ENCODE measurements at regions not wholly inside any gene's neighbourhood (a gene's known extent, or its start where the extent isn't known, plus 50 kb on each side); places are given as distances from the start of the nearest gene placed in this dataset.

DNA sequence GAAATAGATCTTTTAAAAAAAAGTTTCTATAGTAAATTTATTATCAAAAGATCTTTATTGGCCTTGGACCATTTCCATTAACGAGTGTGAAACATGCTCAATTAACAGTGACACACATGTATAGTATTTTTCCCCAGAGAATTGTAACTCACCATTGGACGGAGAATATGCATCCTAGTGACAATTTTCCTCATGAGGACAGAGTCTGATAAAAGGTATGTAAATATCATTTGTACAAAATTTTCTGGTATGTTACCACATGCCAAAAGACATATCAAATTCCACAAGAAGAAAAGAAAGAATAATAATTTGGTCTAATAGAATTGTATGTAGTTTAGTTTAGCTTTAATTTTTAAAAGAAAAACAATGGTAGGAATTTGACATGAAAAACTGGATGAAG is 1096.0 kb upstream of the FLRT2 start:
- Histone ChIP-seq H3K4me3 (replicated peaks in 1 of 3; ENCODE audit: insufficient read depth in 1 of 3, low read depth in 1 of 3, low read length in 3 of 3) (no peak overlapping the region), H3K9me3 (replicated peaks; ENCODE audit: control insufficient read depth, insufficient read depth, low read length) (no peaks in the 10 kb centered on the region), H3K27ac (ENCODE audit: insufficient read depth, low read depth, low read length) (no peak overlapping the region), H3K9ac (replicated peaks; ENCODE audit: extremely low read depth, insufficient read depth, low read length) (no peak overlapping the region), H3K9me1 (replicated peaks; ENCODE audit: control insufficient read depth, extremely low read depth, insufficient read depth, low read length) (no peaks in the 10 kb centered on the region), H3K27me3 (ENCODE audit: control insufficient read depth in 2 of 2, insufficient read depth in 2 of 2, low read length in 2 of 2) (no peaks in the 10 kb centered on the region), H4K20me1 (replicated peaks; ENCODE audit: control insufficient read depth, extremely low read depth, insufficient read depth, low read length) (no peaks in the 10 kb centered on the region), H3K4me2 (ENCODE audit: insufficient read depth, low read length) (no peak overlapping the region), H2AFZ (ENCODE audit: low read depth, low read length) (no peak overlapping the region), H3K4me1 (ENCODE audit: control insufficient read depth, extremely low read depth, insufficient read depth, low read length) (no peaks in the 10 kb centered on the region), H3K79me2 (ENCODE audit: control insufficient read depth, insufficient read depth, low read length) (no peaks in the 10 kb centered on the region), H3K36me3 (ENCODE audit: control insufficient read depth in 2 of 2, extremely low read depth in 1 of 2, insufficient read depth in 2 of 2, low read length in 2 of 2) (no peaks in the 10 kb centered on the region)
- dilution Hi-C loops (cut with MboI; ENCODE audit: extremely low pct_ligation_motif_present, low sequenced_read_pairs) (no loop called here), intact Hi-C loops (cut with micrococcal nuclease) (no loop called here)
- no TSS peak for BruUV-seq (replicated peaks)
- TF ChIP-seq GATA2 (IDR thresholded peaks at IDR 0.05; ENCODE audit: insufficient read depth, insufficient read length, low read depth, low read length) (no peak), POLR2AphosphoS5 (IDR thresholded peaks at IDR 0.05; ENCODE audit: insufficient read depth, low read depth, low read length) (no peak), EZH2 (IDR thresholded peaks at IDR 0.05; ENCODE audit: borderline replicate concordance, low read depth, low read length, severe bottlenecking) (no peak), JUN (IDR thresholded peaks at IDR 0.05; ENCODE audit: borderline replicate concordance, insufficient read depth, insufficient read length, low read depth) (no peak), MYC (IDR thresholded peaks at IDR 0.05; ENCODE audit: low read depth, low read length) (no peak), POLR2A (IDR thresholded peaks at IDR 0.05; ENCODE audit: low read depth, low read length) (no peak), FOS (IDR thresholded peaks at IDR 0.05; ENCODE audit: borderline replicate concordance, insufficient read depth, low read length) (no peak)
- TF ChIP-seq, protein P1, sequence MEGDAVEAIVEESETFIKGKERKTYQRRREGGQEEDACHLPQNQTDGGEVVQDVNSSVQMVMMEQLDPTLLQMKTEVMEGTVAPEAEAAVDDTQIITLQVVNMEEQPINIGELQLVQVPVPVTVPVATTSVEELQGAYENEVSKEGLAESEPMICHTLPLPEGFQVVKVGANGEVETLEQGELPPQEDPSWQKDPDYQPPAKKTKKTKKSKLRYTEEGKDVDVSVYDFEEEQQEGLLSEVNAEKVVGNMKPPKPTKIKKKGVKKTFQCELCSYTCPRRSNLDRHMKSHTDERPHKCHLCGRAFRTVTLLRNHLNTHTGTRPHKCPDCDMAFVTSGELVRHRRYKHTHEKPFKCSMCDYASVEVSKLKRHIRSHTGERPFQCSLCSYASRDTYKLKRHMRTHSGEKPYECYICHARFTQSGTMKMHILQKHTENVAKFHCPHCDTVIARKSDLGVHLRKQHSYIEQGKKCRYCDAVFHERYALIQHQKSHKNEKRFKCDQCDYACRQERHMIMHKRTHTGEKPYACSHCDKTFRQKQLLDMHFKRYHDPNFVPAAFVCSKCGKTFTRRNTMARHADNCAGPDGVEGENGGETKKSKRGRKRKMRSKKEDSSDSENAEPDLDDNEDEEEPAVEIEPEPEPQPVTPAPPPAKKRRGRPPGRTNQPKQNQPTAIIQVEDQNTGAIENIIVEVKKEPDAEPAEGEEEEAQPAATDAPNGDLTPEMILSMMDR (IDR thresholded peaks at IDR 0.05; ENCODE audit: extremely low read depth in 1 of 2, insufficient read depth in 1 of 2, low read depth in 1 of 2, low read length in 2 of 2) = no peak
- TF ChIP-seq, protein P2, sequence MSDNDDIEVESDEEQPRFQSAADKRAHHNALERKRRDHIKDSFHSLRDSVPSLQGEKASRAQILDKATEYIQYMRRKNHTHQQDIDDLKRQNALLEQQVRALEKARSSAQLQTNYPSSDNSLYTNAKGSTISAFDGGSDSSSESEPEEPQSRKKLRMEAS (IDR thresholded peaks at IDR 0.05; ENCODE audit: insufficient read depth, insufficient read length) = no peak
- ChIA-PET POLR2A (no interaction called here), CTCF (no interaction called here)
- FAIRE-seq = no peak
- no peak for DNase-seq (ENCODE audit: low read depth, low spot score)
